H1 (cell line): ENCODE measurements at regions not wholly inside any gene's neighbourhood (a gene's known extent, or its start where the extent isn't known, plus 50 kb on each side); places are given as distances from the start of the nearest gene placed in this dataset.

Source experiments
- CTCF ChIA-PET: fragments of 300-600 bp; sonication (Branson Sonifier 250); formaldehyde crosslinking; loops from one replicate; lab custom pipeline; 2021; ENCODE audit not compliant: partially characterized antibody; lab: Charles Lee
- POLR2A ChIA-PET: fragments of 300-600 bp; sonication (Branson Sonifier 250); formaldehyde crosslinking; loops from one replicate; lab custom pipeline; 2021; ENCODE audit warnings: inconsistent platforms; ENCODE audit not compliant: partially characterized antibody; lab: Charles Lee
- DNase-seq, 2 experiments: peaks; one replicate each; pipeline versions ENCODE4 v3.0.0 to v3.0.0-alpha.2; 2010 to 2022; ENCODE audit warnings: low spot score in 2 of 2, low read depth in 1 of 2, mixed read lengths in 1 of 2
- FAIRE-seq: peaks from 2 replicates; lab custom pipeline; 2011; peaks lifted over from hg19 to GRCh38; lab: Jason Lieb, UNC
- H2AFZ ChIP-seq: 2 replicates; pipeline ENCODE4 v1.8.1; 2012; ENCODE audit warnings: low read length, inconsistent platforms
- H2AK5ac ChIP-seq: 2 replicates; pipeline ENCODE4 v1.6.1; 2013; ENCODE audit warnings: low read depth, low read length
- H2BK120ac ChIP-seq: replicated peaks from 2 replicates; pipeline ENCODE3; 2013; ENCODE audit warnings: low read depth, low read length, inconsistent platforms
- H2BK12ac ChIP-seq: 2 replicates; pipeline ENCODE4 v1.6.1; 2013; ENCODE audit warnings: low read depth, low read length
- H2BK15ac ChIP-seq: 2 replicates; pipeline ENCODE4 v1.6.1; 2013; ENCODE audit warnings: low read length
- H2BK20ac ChIP-seq: 2 replicates; pipeline ENCODE4 v1.6.1; 2013; ENCODE audit warnings: low read length
- H2BK5ac ChIP-seq: 2 replicates; pipeline ENCODE4 v1.6.1; 2013; ENCODE audit warnings: low read depth, low read length
- H3K14ac ChIP-seq: 2 replicates; pipeline ENCODE4 v1.6.1; 2013; ENCODE audit warnings: inconsistent platforms; ENCODE audit not compliant: insufficient read length
- H3K18ac ChIP-seq: 2 replicates; pipeline ENCODE4 v1.6.1; 2013; ENCODE audit warnings: low read length; ENCODE audit errors: extremely low read depth
- H3K23ac ChIP-seq: 2 replicates; pipeline ENCODE4 v1.6.1; 2013; ENCODE audit warnings: inconsistent platforms; ENCODE audit not compliant: insufficient read length
- H3K23me2 ChIP-seq: 2 replicates; pipeline ENCODE4 v1.6.1; 2013; ENCODE audit warnings: low read depth, low read length
- H3K27ac ChIP-seq: 2 replicates; pipeline ENCODE4 v1.6.1; 2011; ENCODE audit warnings: low read depth, low read length, inconsistent platforms
- H3K27me3 ChIP-seq, 4 experiments: replicated peaks in 1 of 4; 1 replicate in 1 of 4; 2 replicates in 3 of 4; pipeline versions ENCODE4 v1.6.1 to v1.8.1; 2011 to 2013; ENCODE audit warnings: low read length in 3 of 4, mild to moderate bottlenecking in 3 of 4, inconsistent platforms in 2 of 4, mixed read lengths in 2 of 4, moderate library complexity in 1 of 4; ENCODE audit not compliant: control insufficient read depth in 3 of 4, insufficient read depth in 3 of 4; ENCODE audit errors: extremely low read depth in 1 of 4
- H3K36me3 ChIP-seq, 4 experiments: 2 replicates each; pipeline versions ENCODE4 v1.6.1 to v1.8.1; 2011 to 2013; ENCODE audit warnings: mild to moderate bottlenecking in 4 of 4, low read length in 3 of 4, moderate library complexity in 2 of 4, control low read depth in 1 of 4, inconsistent platforms in 1 of 4; ENCODE audit not compliant: insufficient read depth in 4 of 4, control insufficient read depth in 2 of 4
- H3K4ac ChIP-seq: replicated peaks from 2 replicates; pipeline ENCODE3; 2013; ENCODE audit warnings: low read length, low read depth, mixed read lengths, inconsistent platforms; ENCODE audit not compliant: insufficient read length
- H3K4me1 ChIP-seq, 4 experiments: replicated peaks in 1 of 4; 1 replicate in 1 of 4; 2 replicates in 3 of 4; pipeline versions ENCODE4 v1.6.1 to v1.8.1; 2011 to 2013; ENCODE audit warnings: low read length in 3 of 4, inconsistent platforms in 2 of 4, mixed read lengths in 1 of 4; ENCODE audit not compliant: insufficient read depth in 4 of 4, control insufficient read depth in 3 of 4
- H3K4me2 ChIP-seq, 2 experiments: 2 replicates each; pipeline versions ENCODE4 v1.6.1 to v1.8.1; 2011 to 2013; ENCODE audit warnings: low read depth in 2 of 2, low read length in 2 of 2, control low read depth in 1 of 2, inconsistent platforms in 1 of 2, mild to moderate bottlenecking in 1 of 2; ENCODE audit not compliant: insufficient read depth in 1 of 2
- H3K4me3 ChIP-seq, 4 experiments: fragments of 200-600, 300-600 bp in 1 of 4; sonication (generic), shearing (Covaris generic), sonication (Bioruptor Twin) in 1 of 4; 2 replicates each; pipeline versions ENCODE4 v1.5.1 to v1.8.1; 2011 to 2016; ENCODE audit warnings: low read length in 4 of 4, low read depth in 3 of 4, control low read depth in 2 of 4, inconsistent platforms in 2 of 4, mild to moderate bottlenecking in 2 of 4, mixed read lengths in 1 of 4, moderate library complexity in 1 of 4; ENCODE audit not compliant: insufficient read depth in 2 of 4; ENCODE audit errors: extremely low read depth in 1 of 4
- H3K56ac ChIP-seq: replicated peaks from 2 replicates; pipeline ENCODE3; 2013; ENCODE audit warnings: low read depth, mild to moderate bottlenecking, mixed read lengths, low read length, inconsistent platforms; ENCODE audit not compliant: insufficient read length
- H3K79me1 ChIP-seq: 2 replicates; pipeline ENCODE4 v1.6.1; 2013; ENCODE audit warnings: low read depth, low read length, control low read depth
- H3K79me2 ChIP-seq, 2 experiments: 2 replicates each; pipeline versions ENCODE4 v1.6.1 to v1.8.1; 2012 to 2013; ENCODE audit warnings: low read length in 2 of 2, mild to moderate bottlenecking in 2 of 2, inconsistent platforms in 1 of 2; ENCODE audit not compliant: insufficient read depth in 2 of 2, control insufficient read depth in 1 of 2
- H3K9ac ChIP-seq, 4 experiments: replicated peaks in 1 of 4; 1 replicate in 1 of 4; 2 replicates in 3 of 4; pipeline versions ENCODE4 v1.6.1 to v1.8.1; 2011 to 2013; ENCODE audit warnings: low read depth in 3 of 4, low read length in 3 of 4, control low read depth in 2 of 4, mild to moderate bottlenecking in 2 of 4, moderate library complexity in 2 of 4, inconsistent platforms in 1 of 4; ENCODE audit errors: extremely low read depth in 1 of 4
- H3K9me3 ChIP-seq, 2 experiments: 2 replicates each; pipeline versions ENCODE4 v1.6.1 to v1.8.1; 2012 to 2013; ENCODE audit warnings: mild to moderate bottlenecking in 2 of 2, moderate library complexity in 2 of 2, control low read depth in 1 of 2, inconsistent platforms in 1 of 2, low read depth in 1 of 2, low read length in 1 of 2, mixed read lengths in 1 of 2; ENCODE audit not compliant: insufficient read depth in 2 of 2
- H4K20me1 ChIP-seq, 2 experiments: replicated peaks in 1 of 2; 2 replicates each; pipeline versions ENCODE3 to v1.8.1; 2011 to 2013; ENCODE audit warnings: inconsistent platforms in 2 of 2, low read length in 2 of 2, mild to moderate bottlenecking in 1 of 2; ENCODE audit not compliant: insufficient read depth in 2 of 2, control insufficient read depth in 1 of 2
- H4K5ac ChIP-seq: 2 replicates; pipeline ENCODE4 v1.6.1; 2013; ENCODE audit warnings: low read length, low read depth, mixed read lengths, inconsistent platforms; ENCODE audit not compliant: insufficient read length
- H4K8ac ChIP-seq: 2 replicates; pipeline ENCODE4 v1.8.0; 2013; ENCODE audit warnings: mild to moderate bottlenecking, moderate library complexity, low read length, inconsistent platforms; ENCODE audit not compliant: insufficient read depth; ENCODE audit errors: extremely low read depth
- H4K91ac ChIP-seq: replicated peaks from 2 replicates; pipeline ENCODE3; 2013; ENCODE audit warnings: low read length, mixed read lengths, inconsistent platforms; ENCODE audit not compliant: insufficient read length
- CREB1 ChIP-seq: IDR thresholded peaks from 2 replicates; pipeline ENCODE4 v1.6.1; 2012; ENCODE audit warnings: inconsistent platforms
- FOSL1 ChIP-seq: IDR thresholded peaks from 2 replicates; pipeline ENCODE4 v1.6.1; 2011; ENCODE audit warnings: mild to moderate bottlenecking, low read depth, low read length, moderate library complexity; ENCODE audit not compliant: insufficient read depth
- JUN ChIP-seq: IDR thresholded peaks from 2 replicates; pipeline ENCODE4 v1.6.1; 2011; ENCODE audit warnings: low read depth, mild to moderate bottlenecking, improper control_type of control experiment, low read length
- KDM1A ChIP-seq: fragments of 200-600, 300-600 bp; sonication (generic); IDR thresholded peaks from 2 replicates; pipeline ENCODE4 v1.7.1; 2016; ENCODE audit warnings: mild to moderate bottlenecking, low read length, borderline replicate concordance
- POLR2A ChIP-seq, 2 experiments: IDR thresholded peaks; 1 replicate in 1 of 2; 2 replicates in 1 of 2; pipeline ENCODE4 v1.6.1; 2011; ENCODE audit warnings: low read depth in 2 of 2, low read length in 2 of 2, mild to moderate bottlenecking in 2 of 2; ENCODE audit errors: control extremely low read depth in 1 of 2
- POU5F1 ChIP-seq: IDR thresholded peaks from 2 replicates; pipeline ENCODE4 v1.6.1; 2011; ENCODE audit warnings: low read depth, mild to moderate bottlenecking, low read length, moderate library complexity
- SIN3A ChIP-seq, 2 experiments: IDR thresholded peaks in 1 of 2; conservative IDR thresholded peaks in 1 of 2; 2 replicates each; pipeline ENCODE4 v1.6.1; 2011 to 2012; ENCODE audit warnings: low read length in 2 of 2, improper control_type of control experiment in 1 of 2, low read depth in 1 of 2, mild to moderate bottlenecking in 1 of 2
- SP4 ChIP-seq: IDR thresholded peaks from 2 replicates; pipeline ENCODE4 v1.6.1; 2012; ENCODE audit warnings: low read length, inconsistent platforms
- SRF ChIP-seq: IDR thresholded peaks from 2 replicates; pipeline ENCODE4 v1.6.1; 2011; ENCODE audit warnings: mild to moderate bottlenecking, low read depth, low read length, moderate library complexity
- YY1 ChIP-seq: IDR thresholded peaks from 2 replicates; pipeline ENCODE4 v1.6.1; 2011; ENCODE audit warnings: low read depth, mild to moderate bottlenecking, low read length
- WGBS, 2 experiments: shearing (Covaris generic) in 1 of 2; methylation state at CpG; one replicate each; pipeline versions ENCODE4 v1.1.6 to v1.1.7; 2013 to 2015; ENCODE audit warnings: low lambda C conversion rate in 2 of 2, mixed read lengths in 2 of 2, inconsistent platforms in 1 of 2, low coverage in 1 of 2, missing lambda C conversion rate in 1 of 2; ENCODE audit not compliant: insufficient replicate concordance in 2 of 2, insufficient coverage in 1 of 2, insufficient read length in 1 of 2; ENCODE audit errors: extremely low coverage in 1 of 2, missing lambda C conversion rate in 1 of 2; 5-methylcytosine and 5-hydroxymethylcytosine counted together
- TF ChIP-seq, protein P1 (sequence below): IDR thresholded peaks from 2 replicates; pipeline ENCODE4 v1.6.1; 2011; ENCODE audit warnings: low read depth, mild to moderate bottlenecking, low read length; ENCODE audit not compliant: insufficient read depth
- TF ChIP-seq, protein P2 (sequence below): IDR thresholded peaks from 2 replicates; pipeline ENCODE4 v1.6.1; 2012; ENCODE audit warnings: inconsistent platforms

DNA sequence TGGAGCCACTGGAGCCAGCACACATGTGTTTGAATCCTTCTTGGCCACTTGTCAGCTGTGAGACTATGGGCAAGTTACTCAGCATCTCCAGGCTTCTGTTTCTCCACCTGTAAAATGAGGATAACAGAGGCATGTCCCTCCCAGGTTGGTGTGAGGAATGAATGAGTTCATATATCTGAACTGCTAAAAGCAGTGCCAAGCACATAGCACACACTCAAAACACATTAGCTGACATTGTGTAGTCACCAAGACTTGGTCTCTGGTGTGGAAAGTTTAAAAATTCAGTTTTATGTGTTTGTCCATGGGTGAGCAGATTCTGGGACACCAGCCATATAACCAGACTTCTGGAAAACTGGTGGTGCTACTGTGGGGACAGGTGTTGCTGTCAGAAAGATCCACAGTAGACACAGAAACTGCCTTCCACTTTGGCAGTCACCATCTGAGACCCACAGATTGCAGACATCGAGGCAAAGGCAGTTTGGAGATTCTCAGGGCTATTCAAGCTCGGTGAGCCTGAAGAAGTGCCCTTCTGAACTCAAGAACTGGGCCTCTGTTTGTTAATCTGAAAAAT is 115.8 kb downstream of the MRPL14 start:
- Histone ChIP-seq H4K8ac (no peak overlapping the region), H3K4ac (no peak overlapping the region), H2BK12ac (no peak overlapping the region), H3K4me2 (no peak overlapping the region), H3K4me3 (no peak overlapping the region), H3K18ac (no peak overlapping the region), H3K56ac (no peak overlapping the region), H4K91ac (no peak overlapping the region), H3K79me2 (no peaks in the 10 kb centered on the region), H4K20me1 (no peaks in the 10 kb centered on the region), H3K23me2 (peaks cover 3% of the 10 kb centered on the region), H4K5ac (no peak overlapping the region), H3K27me3 (peaks cover 0 to 3% (median 0%) of the 10 kb centered on the region in 4 experiments; a peak in 1 of 7 replicates), H3K4me1 (peaks cover 0 to 8% (median 1%) of the 10 kb centered on the region in 4 experiments; a peak in 6 of 7 replicates), H3K23ac (no peak overlapping the region), H2BK120ac (no peak overlapping the region), H2BK5ac (no peak overlapping the region), H2BK15ac (no peak overlapping the region), H3K9ac (no peak overlapping the region), H2AFZ (no peak overlapping the region), H3K79me1 (no peaks in the 10 kb centered on the region), H2BK20ac (no peak overlapping the region; the same call in 1 of the 2 replicates), H3K36me3 (no peaks in the 10 kb centered on the region), H3K14ac (no peak overlapping the region), H3K9me3 (no peaks in the 10 kb centered on the region), H2AK5ac (no peak overlapping the region), H3K27ac (no peak overlapping the region)
- no peak for DNase-seq
- no peak for FAIRE-seq
- 87% methylated on average over 2 of the region's 2 CpGs; no CpG with 5 or more reads in 1 of the 2 experiments for WGBS, 2 experiments
- CTCF ChIA-PET: interaction anchor here (1.1 to 24.5 kb wide), 14 partner anchors 12 to 330 kb away, joined by 3 to 331 read pairs (median 4); partner anchors contain the start of gene VEGFA
- POLR2A ChIA-PET: interaction anchor here (1.1 to 2.5 kb wide), 3 partner anchors 9 to 63 kb away, joined by 3 to 9 read pairs (median 6); no protein-coding TSS in a partner anchor
- no peak for TF ChIP-seq FOSL1
- TF ChIP-seq SP4: no peak
- no peak for TF ChIP-seq POU5F1
- no peak for TF ChIP-seq JUN
- TF ChIP-seq POLR2A (IDR thresholded peaks at IDR 0.05; ENCODE audit: control extremely low read depth in 1 of 2, low read depth in 2 of 2, low read length in 2 of 2): no peak
- TF ChIP-seq YY1: no peak
- TF ChIP-seq KDM1A: no peak
- TF ChIP-seq, protein P1, sequence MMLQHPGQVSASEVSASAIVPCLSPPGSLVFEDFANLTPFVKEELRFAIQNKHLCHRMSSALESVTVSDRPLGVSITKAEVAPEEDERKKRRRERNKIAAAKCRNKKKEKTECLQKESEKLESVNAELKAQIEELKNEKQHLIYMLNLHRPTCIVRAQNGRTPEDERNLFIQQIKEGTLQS: no peak
- no peak for TF ChIP-seq CREB1
- TF ChIP-seq SIN3A (conservative IDR thresholded peaks at IDR 0.05 in 1 of 2, IDR thresholded peaks at IDR 0.05 in 1 of 2; ENCODE audit: low read depth in 1 of 2, low read length in 2 of 2): no peak
- no peak for TF ChIP-seq SRF
- TF ChIP-seq, protein P2, sequence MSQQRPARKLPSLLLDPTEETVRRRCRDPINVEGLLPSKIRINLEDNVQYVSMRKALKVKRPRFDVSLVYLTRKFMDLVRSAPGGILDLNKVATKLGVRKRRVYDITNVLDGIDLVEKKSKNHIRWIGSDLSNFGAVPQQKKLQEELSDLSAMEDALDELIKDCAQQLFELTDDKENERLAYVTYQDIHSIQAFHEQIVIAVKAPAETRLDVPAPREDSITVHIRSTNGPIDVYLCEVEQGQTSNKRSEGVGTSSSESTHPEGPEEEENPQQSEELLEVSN: no peak
